ENCODE measurements at regions not wholly inside any gene's neighbourhood (a gene's known extent, or its start where the extent isn't known, plus 50 kb on each side); places are given as distances from the start of the nearest gene placed in this dataset.
"Not testable (repeated sequence)": the region's sequence is repeated elsewhere in the genome, so short reads cannot be mapped to it uniquely, and the experiment has no call there.

- Histone ChIP-seq H3K36me3 (ENCODE audit: control insufficient read depth in 2 of 2, insufficient read depth in 2 of 2, low read length in 1 of 2) (no peaks in the 10 kb centered on the region), H3K27me3 (ENCODE audit: control insufficient read depth in 2 of 2, insufficient read depth in 1 of 2, low read length in 1 of 2) (no peaks in the 10 kb centered on the region), H3K4me3 (ENCODE audit: low read length in 2 of 2) (no peak overlapping the region), H3K9me3 (ENCODE audit: control insufficient read depth in 2 of 2, insufficient read depth in 1 of 2, low read length in 1 of 2) (no peaks in the 10 kb centered on the region), H3K27ac (ENCODE audit: low read depth in 1 of 2, low read length in 1 of 2) (no peak overlapping the region), H3K4me1 (ENCODE audit: control insufficient read depth in 2 of 2, insufficient read depth in 2 of 2, low read length in 2 of 2) (no peaks in the 10 kb centered on the region)
- DNase-seq (ENCODE audit: low read depth in 6 of 9, low spot score in 9 of 9), result no peak
- 96% methylated on average over 2 of the region's 2 CpGs for WGBS
Observed at GRCh38 chr9:108743416-108743815, 112.4 kb downstream of the ACTL7B start.

GRCh38 chr9:108742191-108742590 is 113.6 kb downstream of the ACTL7B start:
- Histone ChIP-seq H3K9me3 (ENCODE audit: control insufficient read depth in 2 of 2, insufficient read depth in 1 of 2, low read length in 1 of 2) (no peaks in the 10 kb centered on the region), H3K36me3 (ENCODE audit: control insufficient read depth in 2 of 2, insufficient read depth in 2 of 2, low read length in 1 of 2) (no peaks in the 10 kb centered on the region), H3K27ac (ENCODE audit: low read depth in 1 of 2, low read length in 1 of 2) (no peak overlapping the region), H3K27me3 (ENCODE audit: control insufficient read depth in 2 of 2, insufficient read depth in 1 of 2, low read length in 1 of 2) (no peaks in the 10 kb centered on the region), H3K4me3 (ENCODE audit: low read length in 2 of 2) (no peak overlapping the region), H3K4me1 (ENCODE audit: control insufficient read depth in 2 of 2, insufficient read depth in 2 of 2, low read length in 2 of 2) (no peaks in the 10 kb centered on the region)
- 89% methylated on average over 5 of the region's 5 CpGs for WGBS
- DNase-seq (ENCODE audit: low read depth in 6 of 9, low spot score in 9 of 9), result no peak

GRCh38 chr9:108731292-108731691 is 124.5 kb downstream of the ACTL7B start:
- H3K4me3 ChIP-seq (ENCODE audit: low read length in 2 of 2); H3K36me3 ChIP-seq (ENCODE audit: control insufficient read depth in 2 of 2, insufficient read depth in 2 of 2, low read length in 1 of 2); DNase-seq (ENCODE audit: low read depth in 6 of 9, low spot score in 9 of 9); H3K27me3 ChIP-seq (ENCODE audit: control insufficient read depth in 2 of 2, insufficient read depth in 1 of 2, low read length in 1 of 2); H3K9me3 ChIP-seq (ENCODE audit: control insufficient read depth in 2 of 2, insufficient read depth in 1 of 2, low read length in 1 of 2); H3K4me1 ChIP-seq (ENCODE audit: control insufficient read depth in 2 of 2, insufficient read depth in 2 of 2, low read length in 2 of 2); H3K27ac ChIP-seq (ENCODE audit: low read depth in 1 of 2, low read length in 1 of 2): not testable (repeated sequence)
- 87% methylated on average over 1 of the region's 1 CpG for WGBS

- 92% methylated on average over 2 of the region's 2 CpGs for WGBS
- Histone ChIP-seq H3K4me3 (ENCODE audit: low read length in 2 of 2) (no peak overlapping the region), H3K27ac (ENCODE audit: low read depth in 1 of 2, low read length in 1 of 2) (no peak overlapping the region), H3K4me1 (ENCODE audit: control insufficient read depth in 2 of 2, insufficient read depth in 2 of 2, low read length in 2 of 2) (no peaks in the 10 kb centered on the region), H3K9me3 (ENCODE audit: control insufficient read depth in 2 of 2, insufficient read depth in 1 of 2, low read length in 1 of 2) (no peaks in the 10 kb centered on the region), H3K36me3 (ENCODE audit: control insufficient read depth in 2 of 2, insufficient read depth in 2 of 2, low read length in 1 of 2) (no peaks in the 10 kb centered on the region), H3K27me3 (ENCODE audit: control insufficient read depth in 2 of 2, insufficient read depth in 1 of 2, low read length in 1 of 2) (no peaks in the 10 kb centered on the region)
- DNase-seq (ENCODE audit: low read depth in 6 of 9, low spot score in 9 of 9), result no peak
Observed at GRCh38 chr9:108727580-108728111, 128.1 kb downstream of the ACTL7B start.

GRCh38 chr9:108724652-108725051 is 131.1 kb downstream of the ACTL7B start:
- Histone ChIP-seq H3K27ac (ENCODE audit: low read depth in 1 of 2, low read length in 1 of 2) (no peak overlapping the region), H3K36me3 (ENCODE audit: control insufficient read depth in 2 of 2, insufficient read depth in 2 of 2, low read length in 1 of 2) (no peaks in the 10 kb centered on the region), H3K4me1 (ENCODE audit: control insufficient read depth in 2 of 2, insufficient read depth in 2 of 2, low read length in 2 of 2) (no peaks in the 10 kb centered on the region), H3K4me3 (ENCODE audit: low read length in 2 of 2) (no peak overlapping the region), H3K9me3 (ENCODE audit: control insufficient read depth in 2 of 2, insufficient read depth in 1 of 2, low read length in 1 of 2) (no peaks in the 10 kb centered on the region), H3K27me3 (ENCODE audit: control insufficient read depth in 2 of 2, insufficient read depth in 1 of 2, low read length in 1 of 2) (no peaks in the 10 kb centered on the region)
- 96% methylated on average over 5 of the region's 5 CpGs for WGBS
- no peak for DNase-seq (ENCODE audit: low read depth in 6 of 9, low spot score in 9 of 9)

GRCh38 chr9:108724122-108724521 is 131.7 kb downstream of the ACTL7B start:
- Histone ChIP-seq H3K4me1 (ENCODE audit: control insufficient read depth in 2 of 2, insufficient read depth in 2 of 2, low read length in 2 of 2) (no peaks in the 10 kb centered on the region), H3K36me3 (ENCODE audit: control insufficient read depth in 2 of 2, insufficient read depth in 2 of 2, low read length in 1 of 2) (no peaks in the 10 kb centered on the region), H3K4me3 (ENCODE audit: low read length in 2 of 2) (no peak overlapping the region), H3K9me3 (ENCODE audit: control insufficient read depth in 2 of 2, insufficient read depth in 1 of 2, low read length in 1 of 2) (no peaks in the 10 kb centered on the region), H3K27ac (ENCODE audit: low read depth in 1 of 2, low read length in 1 of 2) (no peak overlapping the region), H3K27me3 (ENCODE audit: control insufficient read depth in 2 of 2, insufficient read depth in 1 of 2, low read length in 1 of 2) (no peaks in the 10 kb centered on the region)
- DNase-seq (ENCODE audit: low read depth in 6 of 9, low spot score in 9 of 9), result no peak
- 92% methylated on average over 4 of the region's 4 CpGs for WGBS

GRCh38 chr9:108722396-108722795 is 133.4 kb downstream of the ACTL7B start:
- Histone ChIP-seq H3K27ac (ENCODE audit: low read depth in 1 of 2, low read length in 1 of 2) (no peak overlapping the region), H3K4me1 (ENCODE audit: control insufficient read depth in 2 of 2, insufficient read depth in 2 of 2, low read length in 2 of 2) (no peaks in the 10 kb centered on the region), H3K27me3 (ENCODE audit: control insufficient read depth in 2 of 2, insufficient read depth in 1 of 2, low read length in 1 of 2) (no peaks in the 10 kb centered on the region), H3K9me3 (ENCODE audit: control insufficient read depth in 2 of 2, insufficient read depth in 1 of 2, low read length in 1 of 2) (no peaks in the 10 kb centered on the region), H3K36me3 (ENCODE audit: control insufficient read depth in 2 of 2, insufficient read depth in 2 of 2, low read length in 1 of 2) (no peaks in the 10 kb centered on the region), H3K4me3 (ENCODE audit: low read length in 2 of 2) (no peak overlapping the region)
- no peak for DNase-seq (ENCODE audit: low read depth in 6 of 9, low spot score in 9 of 9)
- 93% methylated on average over 7 of the region's 7 CpGs for WGBS

- H3K36me3 ChIP-seq (ENCODE audit: control insufficient read depth in 2 of 2, insufficient read depth in 2 of 2, low read length in 1 of 2), result no peaks in the 10 kb centered on the region
- no peak overlapping the region for H3K27ac ChIP-seq (ENCODE audit: low read depth in 1 of 2, low read length in 1 of 2)
- no peaks in the 10 kb centered on the region for H3K27me3 ChIP-seq (ENCODE audit: control insufficient read depth in 2 of 2, insufficient read depth in 1 of 2, low read length in 1 of 2)
- DNase-seq (ENCODE audit: low read depth in 6 of 9, low spot score in 9 of 9), result no peak
- H3K9me3 ChIP-seq (ENCODE audit: control insufficient read depth in 2 of 2, insufficient read depth in 1 of 2, low read length in 1 of 2), result no peaks in the 10 kb centered on the region
- no peaks in the 10 kb centered on the region for H3K4me1 ChIP-seq (ENCODE audit: control insufficient read depth in 2 of 2, insufficient read depth in 2 of 2, low read length in 2 of 2)
- 50% methylated on average over 2 of the region's 2 CpGs for WGBS
- H3K4me3 ChIP-seq (ENCODE audit: low read length in 2 of 2), result no peak overlapping the region
Observed at GRCh38 chr9:108720191-108720642, 135.6 kb downstream of the ACTL7B start.

- WGBS, result 89% methylated on average over 3 of the region's 3 CpGs
- no peak for DNase-seq (ENCODE audit: low read depth in 6 of 9, low spot score in 9 of 9)
- H3K27ac ChIP-seq (ENCODE audit: low read depth in 1 of 2, low read length in 1 of 2), result no peak overlapping the region
Observed at GRCh38 chr9:108710424-108710823, 145.4 kb downstream of the ACTL7B start.

GRCh38 chr9:108709997-108710396 is 145.8 kb downstream of the ACTL7B start:
- Histone ChIP-seq H3K27me3 (ENCODE audit: control insufficient read depth in 2 of 2, insufficient read depth in 1 of 2, low read length in 1 of 2) (no peaks in the 10 kb centered on the region), H3K4me3 (ENCODE audit: low read length in 2 of 2) (no peak overlapping the region), H3K4me1 (ENCODE audit: control insufficient read depth in 2 of 2, insufficient read depth in 2 of 2, low read length in 2 of 2) (no peaks in the 10 kb centered on the region), H3K36me3 (ENCODE audit: control insufficient read depth in 2 of 2, insufficient read depth in 2 of 2, low read length in 1 of 2) (no peaks in the 10 kb centered on the region), H3K27ac (ENCODE audit: low read depth in 1 of 2, low read length in 1 of 2) (no peak overlapping the region), H3K9me3 (ENCODE audit: control insufficient read depth in 2 of 2, insufficient read depth in 1 of 2, low read length in 1 of 2) (no peaks in the 10 kb centered on the region)
- 96% methylated on average over 1 of the region's 1 CpG for WGBS
- DNase-seq (ENCODE audit: low read depth in 6 of 9, low spot score in 9 of 9), result no peak

More at GRCh38 chr9:108710424-108710823, 145.4 kb downstream of the ACTL7B start:
- Histone ChIP-seq H3K4me1 (ENCODE audit: control insufficient read depth in 2 of 2, insufficient read depth in 2 of 2, low read length in 2 of 2) (no peaks in the 10 kb centered on the region), H3K36me3 (ENCODE audit: control insufficient read depth in 2 of 2, insufficient read depth in 2 of 2, low read length in 1 of 2) (no peaks in the 10 kb centered on the region), H3K27me3 (ENCODE audit: control insufficient read depth in 2 of 2, insufficient read depth in 1 of 2, low read length in 1 of 2) (no peaks in the 10 kb centered on the region), H3K9me3 (ENCODE audit: control insufficient read depth in 2 of 2, insufficient read depth in 1 of 2, low read length in 1 of 2) (no peaks in the 10 kb centered on the region), H3K4me3 (ENCODE audit: low read length in 2 of 2) (no peak overlapping the region)
